ENCODE measurements at regions not wholly inside any gene's neighbourhood (a gene's known extent, or its start where the extent isn't known, plus 50 kb on each side); places are given as distances from the start of the nearest gene placed in this dataset.

DNA sequence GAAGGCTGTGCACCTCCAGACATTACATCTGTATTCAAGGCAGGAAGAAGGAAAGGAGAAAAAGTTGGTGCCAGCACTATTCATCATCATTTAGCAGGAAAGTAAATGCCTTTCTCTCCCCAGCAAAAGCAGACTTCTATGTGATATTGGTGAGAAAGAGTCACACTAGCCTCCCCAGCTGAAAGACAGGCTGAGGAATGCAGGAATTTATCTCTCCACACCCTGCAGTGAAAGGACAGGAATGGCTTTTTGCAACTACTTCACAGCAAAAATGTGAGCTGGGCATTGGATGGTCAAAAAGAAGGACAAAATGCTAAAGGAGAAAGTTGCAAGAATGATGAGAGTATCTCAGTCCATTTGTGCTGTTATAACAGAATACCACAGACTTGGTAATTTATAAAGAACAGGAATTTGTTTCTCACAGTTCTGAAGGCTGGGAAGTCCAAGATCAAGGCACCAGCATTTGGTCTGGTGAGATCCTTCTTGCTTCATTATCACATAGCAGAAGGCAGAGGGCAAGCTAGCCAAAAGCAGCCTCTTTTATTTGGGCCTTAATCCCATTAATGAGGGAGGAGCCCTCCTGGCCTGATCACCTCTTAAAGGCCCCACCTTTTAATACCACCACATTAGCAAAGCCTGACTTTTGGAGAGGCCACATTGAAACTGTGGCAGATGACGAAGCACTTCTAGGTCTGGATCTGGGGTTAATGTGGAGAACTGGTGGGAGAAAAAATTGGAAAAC, 388.1 kb upstream of the SLC14A2 start:
- no peak for DNase-seq (ENCODE audit: low read depth in 2 of 2)

DNA sequence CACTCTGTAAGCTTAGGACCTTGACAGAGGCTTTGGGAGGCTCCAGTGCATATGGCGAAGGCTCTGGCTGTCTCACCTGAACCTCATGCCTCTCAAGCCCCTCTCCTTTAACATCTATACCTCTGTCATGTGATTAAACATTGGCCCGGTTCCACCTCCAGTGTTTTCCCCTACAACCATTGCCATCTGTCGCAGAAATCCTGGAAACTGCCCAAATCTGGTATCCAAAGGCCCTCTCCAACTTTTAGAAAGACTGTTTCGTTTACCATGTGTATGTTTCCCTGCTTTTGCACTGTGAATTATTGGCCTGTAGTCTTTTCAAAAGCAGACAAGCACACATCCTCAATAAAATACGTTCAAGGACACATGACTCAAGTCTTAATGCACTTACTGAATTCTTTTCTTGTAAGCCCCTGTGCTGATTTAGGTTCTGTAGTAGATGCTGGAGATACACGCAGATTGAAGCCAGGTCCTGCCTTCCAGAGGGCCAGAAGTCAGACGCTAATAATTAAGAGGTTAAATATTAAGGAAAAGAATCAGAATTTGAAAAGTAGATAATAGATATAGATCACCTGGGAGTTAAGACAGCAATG, 386.4 kb upstream of the SLC14A2 start:
- no peak for DNase-seq (ENCODE audit: low read depth in 2 of 2)

DNA sequence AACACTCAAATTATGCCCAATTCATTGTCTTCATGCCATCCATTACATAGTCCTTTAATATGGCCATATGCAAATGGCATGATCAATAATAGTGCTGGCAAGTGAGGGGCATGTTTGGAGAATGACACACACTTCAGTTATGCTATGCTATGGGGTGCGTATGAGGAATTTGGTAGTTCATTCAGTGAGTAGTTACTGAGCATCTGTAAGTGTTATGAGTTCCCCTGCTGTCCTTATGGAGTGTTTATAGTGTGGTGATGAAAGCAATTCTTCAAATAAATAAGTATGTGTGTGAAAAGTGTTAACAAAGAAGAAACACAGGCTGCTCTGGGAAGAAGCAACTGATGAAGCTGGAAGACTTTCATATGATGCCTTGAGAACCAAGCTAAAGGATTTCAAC, 383.7 kb upstream of the SLC14A2 start:
- no peak for DNase-seq (ENCODE audit: low read depth in 2 of 2)

DNA sequence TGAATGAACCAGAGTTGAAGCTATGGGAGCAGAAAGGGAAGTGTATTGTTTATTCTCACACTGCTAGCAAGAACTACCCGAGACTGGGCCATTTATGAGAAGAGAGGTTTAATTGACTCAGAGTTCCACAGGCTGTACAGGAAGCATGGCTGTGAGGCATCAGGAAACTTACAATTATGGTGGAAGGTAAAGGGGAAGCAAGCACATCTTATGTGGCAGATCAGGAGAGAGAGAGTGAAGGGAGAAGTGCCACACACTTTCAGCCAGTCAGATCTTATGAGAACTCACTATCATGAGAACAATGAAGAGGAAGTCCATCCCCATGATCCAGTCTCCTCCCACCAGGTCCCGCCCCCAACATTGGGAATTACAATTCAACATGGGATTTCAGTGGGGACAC, 383.2 kb upstream of the SLC14A2 start:
- DNase-seq (ENCODE audit: low read depth in 2 of 2): no peak

DNA sequence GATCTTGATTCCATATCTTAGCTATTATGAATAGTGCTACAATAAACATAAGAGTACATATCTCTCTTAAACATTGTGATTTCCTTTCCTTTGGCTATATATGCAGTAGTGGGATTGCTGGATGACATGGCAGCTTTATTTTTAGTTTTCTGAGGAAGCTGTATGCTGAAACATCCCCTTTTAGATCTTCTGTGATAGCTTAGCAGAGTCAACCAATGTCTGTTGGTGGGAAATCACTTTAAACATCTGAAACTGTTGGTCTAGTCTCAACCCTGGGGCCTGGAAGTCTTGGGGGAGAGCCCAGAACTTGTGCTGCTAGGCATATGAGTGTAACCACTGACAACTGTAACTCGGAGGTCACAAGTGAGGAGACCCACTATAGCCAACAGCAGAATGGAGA, 378.6 kb upstream of the SLC14A2 start:
- DNase-seq (ENCODE audit: low read depth in 2 of 2): no peak

DNA sequence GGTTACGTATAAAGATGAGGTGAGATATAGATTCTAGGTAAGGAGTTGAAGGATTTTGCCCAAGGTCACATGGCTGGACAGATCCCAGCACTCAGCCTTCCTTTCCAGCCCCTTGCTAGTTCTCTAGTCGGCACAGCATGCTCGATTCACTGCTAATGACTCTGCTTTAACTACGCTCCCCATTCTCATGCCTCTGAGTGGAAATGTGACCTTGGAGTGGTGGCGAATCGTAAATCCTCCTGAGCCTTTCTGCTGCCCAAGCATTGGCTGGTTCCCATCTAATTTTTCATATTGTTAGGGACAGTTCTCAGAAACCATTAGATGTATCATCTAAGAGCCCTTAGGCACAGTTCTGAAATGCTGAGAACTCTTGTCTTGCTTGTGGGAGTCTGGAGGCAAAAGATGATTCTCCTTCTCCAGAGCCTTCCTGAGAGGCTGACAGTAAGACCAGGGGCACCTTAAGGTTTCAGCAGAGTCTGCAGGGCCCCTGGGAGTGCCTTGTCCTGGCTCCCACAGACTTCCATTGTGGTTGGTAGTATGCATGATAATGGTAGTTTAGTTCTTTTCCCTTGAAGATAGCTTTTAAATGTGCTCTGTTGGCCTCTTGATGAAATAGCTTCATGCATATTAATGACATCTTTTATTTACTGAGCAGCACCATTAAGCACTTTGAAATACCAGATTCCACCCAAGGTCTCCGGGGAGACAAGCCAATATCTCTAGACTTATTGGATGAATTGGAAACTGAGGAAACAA, 377.8 kb upstream of the SLC14A2 start:
- no peak for DNase-seq (ENCODE audit: low read depth in 2 of 2)

DNA sequence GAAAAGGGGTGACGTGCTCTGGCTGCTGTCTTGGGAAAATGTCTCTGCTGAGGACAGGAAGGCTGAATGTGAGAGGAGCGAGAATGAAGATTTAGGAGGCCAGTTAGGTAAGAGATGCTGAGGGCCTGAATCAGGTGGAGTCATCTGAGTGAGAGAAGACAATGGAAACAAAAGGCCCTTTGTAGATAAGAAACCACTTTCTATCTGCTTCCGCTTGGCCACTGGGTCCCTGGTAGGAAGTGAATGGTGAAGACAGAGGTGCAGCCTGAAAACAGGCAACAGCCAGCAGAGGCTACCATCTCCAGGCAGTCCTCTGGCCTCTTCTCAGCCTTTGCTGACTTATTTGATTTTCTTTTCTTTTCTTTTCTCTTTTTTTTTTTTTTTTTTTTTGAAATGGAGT, 374.0 kb upstream of the SLC14A2 start:
- DNase-seq (ENCODE audit: low read depth in 2 of 2): no peak

DNA sequence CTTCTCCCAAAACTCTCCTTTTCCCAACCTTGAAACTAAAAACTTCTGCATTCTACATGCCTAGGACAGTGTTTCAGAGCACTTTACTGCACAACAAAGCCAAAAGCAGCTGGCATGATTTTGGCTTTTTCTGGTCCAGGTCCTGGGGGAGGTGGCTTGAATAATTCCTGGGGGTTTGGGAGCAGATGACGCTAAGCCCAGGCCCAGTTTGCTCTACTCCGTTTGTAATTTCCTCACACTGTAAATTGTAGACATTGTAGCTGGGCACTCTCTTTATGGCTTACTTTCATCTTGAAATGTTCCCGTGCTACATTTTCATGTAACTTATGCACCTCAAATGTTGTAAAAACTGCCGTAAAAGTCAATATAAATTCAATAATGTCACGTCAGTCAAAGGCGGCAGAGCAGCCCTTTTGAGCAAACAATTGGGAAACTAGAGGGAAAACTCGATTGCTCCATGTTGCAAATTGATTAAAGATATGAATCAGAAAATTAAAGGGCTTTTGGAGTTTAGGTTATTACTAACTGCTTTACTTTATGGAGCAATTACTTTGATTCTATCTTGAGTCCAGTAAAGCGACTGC, 373.2 kb upstream of the SLC14A2 start:
- DNase-seq (ENCODE audit: low read depth in 2 of 2): no peak

DNA sequence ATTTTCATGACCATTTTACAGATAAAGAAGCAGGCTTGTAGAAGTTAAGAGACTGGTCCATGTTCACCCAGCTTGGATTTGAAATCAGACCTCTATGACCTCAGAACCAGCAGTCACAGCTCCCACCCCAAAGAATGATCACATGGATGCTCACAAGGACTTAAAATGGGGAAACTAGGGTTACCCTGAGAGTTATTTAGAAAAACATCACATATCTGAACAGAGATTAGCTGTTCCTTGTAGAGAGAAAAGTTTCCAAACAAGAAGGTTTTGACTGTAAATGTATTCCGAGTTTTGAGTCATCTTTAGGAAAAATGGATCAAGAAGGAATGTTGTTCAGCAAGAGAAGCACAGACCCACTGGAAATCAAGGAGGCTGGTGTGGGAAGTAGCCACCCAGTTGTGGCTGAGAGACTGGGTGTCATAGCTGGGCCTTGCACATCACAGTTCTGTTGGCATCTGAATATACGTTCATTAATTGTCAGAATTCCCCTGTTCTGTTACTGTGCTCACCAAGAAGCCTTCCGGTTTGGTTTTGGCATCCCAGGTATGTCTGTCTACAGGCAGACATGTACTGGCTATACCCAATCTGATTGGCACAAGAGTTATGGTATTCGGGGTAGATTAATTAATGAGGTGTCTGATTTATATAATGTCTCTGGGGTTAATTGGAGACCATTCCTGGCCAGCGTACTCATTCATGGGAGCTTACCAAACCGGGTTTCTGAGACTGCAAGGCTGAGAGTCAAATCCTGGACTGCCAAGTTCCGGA, 371.8 kb upstream of the SLC14A2 start:
- DNase-seq (ENCODE audit: low read depth in 2 of 2): no peak

DNA sequence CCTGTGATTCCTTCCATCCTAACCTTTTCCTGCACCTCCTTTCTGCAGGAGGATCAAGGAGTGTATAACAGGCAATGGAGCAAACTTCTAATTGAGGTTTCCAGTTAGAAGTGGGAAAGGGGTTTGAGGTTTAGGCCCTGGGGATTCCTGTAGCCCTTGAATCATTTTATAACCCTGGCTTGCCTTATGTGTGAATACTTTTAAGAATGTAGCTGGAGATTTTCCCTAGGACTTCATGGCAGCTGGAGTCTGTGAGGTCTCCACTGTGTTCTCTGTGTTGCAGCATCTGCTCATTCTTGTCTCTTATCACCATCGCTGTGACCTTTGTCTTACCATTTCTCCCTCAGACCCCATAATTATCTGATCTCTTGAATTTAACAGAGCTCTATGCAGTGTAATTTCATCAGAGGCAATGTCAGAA, 370.2 kb upstream of the SLC14A2 start:
- no peak for DNase-seq (ENCODE audit: low read depth in 2 of 2)

DNA sequence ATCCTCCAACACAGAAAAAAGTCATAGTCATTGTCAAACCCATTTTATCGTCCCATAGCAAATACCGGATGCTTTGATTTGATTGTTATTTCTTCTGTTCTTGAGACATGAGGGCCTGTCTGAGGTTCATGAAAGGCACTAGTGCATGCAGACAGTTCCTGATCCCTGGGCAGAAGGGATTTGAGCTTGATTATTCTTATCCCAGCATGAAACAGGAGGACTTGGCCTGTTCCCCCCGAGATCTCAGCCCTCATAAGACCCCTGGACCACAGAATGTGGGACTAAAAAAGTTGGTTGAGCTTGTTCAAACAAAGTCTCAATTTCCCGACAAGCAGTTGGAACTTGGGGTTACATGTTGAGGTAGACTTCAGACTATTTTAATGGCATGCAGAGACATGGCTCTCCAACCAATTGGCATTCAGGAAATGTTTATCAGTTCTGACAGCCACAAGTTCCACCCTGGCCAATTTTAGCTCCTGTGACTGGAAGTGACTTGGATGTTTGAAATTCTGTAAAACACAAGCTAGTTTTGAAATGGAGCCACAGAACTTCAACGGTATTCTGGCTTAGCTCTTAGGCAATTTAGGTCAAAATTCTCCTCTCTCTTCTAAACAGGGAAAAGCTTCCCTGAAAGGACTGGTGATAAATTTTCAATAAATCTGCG, 366.9 kb upstream of the SLC14A2 start:
- no peak for DNase-seq (ENCODE audit: low read depth in 2 of 2)

DNA sequence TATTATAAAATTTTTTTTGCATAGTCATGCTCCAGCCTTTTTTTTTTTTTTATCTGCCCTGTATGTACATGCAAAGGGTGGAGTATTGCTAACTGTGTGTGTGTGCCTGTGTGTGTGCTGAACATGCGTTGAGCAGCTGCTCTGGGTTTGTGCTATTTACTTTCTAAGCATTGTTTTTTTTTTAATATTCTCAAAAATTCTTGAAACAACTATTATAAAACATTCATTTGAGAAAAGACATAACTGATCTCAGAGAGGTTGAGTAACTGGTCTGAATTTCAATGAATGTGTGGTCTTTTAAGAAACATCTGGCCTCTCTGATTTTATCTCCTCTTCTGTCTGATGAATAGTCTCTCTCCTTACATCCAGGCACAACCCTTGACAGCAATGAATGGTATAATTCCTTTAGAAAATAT, 366.0 kb upstream of the SLC14A2 start:
- DNase-seq (ENCODE audit: low read depth in 2 of 2): no peak

DNA sequence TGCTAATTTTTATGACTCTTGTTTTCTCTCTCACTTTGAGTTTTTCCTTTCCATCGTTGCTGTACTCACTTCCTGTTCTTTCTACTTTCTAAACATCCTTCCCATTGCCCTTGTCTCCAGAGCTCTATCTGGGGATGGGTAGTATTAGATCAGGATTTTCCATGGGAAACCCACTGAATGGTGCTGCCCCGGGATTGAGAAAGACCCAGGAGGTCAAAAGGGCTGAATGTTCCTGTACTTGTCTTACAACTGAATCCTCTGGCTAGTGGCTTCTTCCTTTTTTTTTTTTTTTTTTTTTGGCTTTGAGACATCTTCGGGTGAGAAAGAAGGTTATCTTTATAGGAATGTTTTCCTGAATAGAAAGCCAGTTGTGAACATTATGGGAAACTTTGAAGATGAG, 364.8 kb upstream of the SLC14A2 start:
- no peak for DNase-seq (ENCODE audit: low read depth in 2 of 2)

DNA sequence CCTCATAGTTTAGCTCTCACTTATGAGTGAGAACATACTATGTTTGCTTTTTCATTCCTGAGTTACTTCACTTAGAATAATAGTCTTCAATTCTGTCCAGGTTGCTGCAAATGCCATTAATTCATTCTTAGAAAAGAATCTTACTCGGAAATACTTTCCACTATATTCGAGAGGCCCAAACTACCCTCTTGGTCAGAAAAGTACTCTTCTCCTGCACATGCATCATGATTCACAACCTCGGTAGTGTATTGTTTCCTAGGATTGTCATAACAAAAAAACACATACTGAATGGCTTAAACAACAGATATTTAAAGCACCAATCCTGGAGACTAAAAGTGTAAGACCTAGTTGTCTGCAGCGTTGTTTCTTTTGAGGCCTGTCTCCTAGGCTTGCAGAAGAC, 364.0 kb upstream of the SLC14A2 start:
- no peak for DNase-seq (ENCODE audit: low read depth in 2 of 2)

DNA sequence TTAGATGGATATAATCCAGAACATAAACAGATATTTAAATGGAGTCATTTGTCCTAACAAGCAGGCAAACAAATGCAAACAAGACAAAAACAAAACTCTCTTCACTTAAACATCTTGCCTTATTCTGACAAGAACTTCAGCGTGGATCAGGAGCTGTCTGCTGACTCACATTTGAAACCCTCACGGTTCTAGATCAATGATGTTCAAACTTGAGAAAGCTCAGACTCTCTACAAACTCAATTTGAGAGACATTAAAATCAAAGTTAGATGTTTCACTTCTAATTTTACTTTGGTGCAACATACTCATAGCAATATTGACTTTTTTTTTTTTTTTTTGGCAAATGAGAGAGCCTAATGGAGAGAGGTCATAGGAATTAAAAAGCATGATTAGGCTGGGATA, 362.8 kb upstream of the SLC14A2 start:
- DNase-seq (ENCODE audit: low read depth in 2 of 2): no peak

DNA sequence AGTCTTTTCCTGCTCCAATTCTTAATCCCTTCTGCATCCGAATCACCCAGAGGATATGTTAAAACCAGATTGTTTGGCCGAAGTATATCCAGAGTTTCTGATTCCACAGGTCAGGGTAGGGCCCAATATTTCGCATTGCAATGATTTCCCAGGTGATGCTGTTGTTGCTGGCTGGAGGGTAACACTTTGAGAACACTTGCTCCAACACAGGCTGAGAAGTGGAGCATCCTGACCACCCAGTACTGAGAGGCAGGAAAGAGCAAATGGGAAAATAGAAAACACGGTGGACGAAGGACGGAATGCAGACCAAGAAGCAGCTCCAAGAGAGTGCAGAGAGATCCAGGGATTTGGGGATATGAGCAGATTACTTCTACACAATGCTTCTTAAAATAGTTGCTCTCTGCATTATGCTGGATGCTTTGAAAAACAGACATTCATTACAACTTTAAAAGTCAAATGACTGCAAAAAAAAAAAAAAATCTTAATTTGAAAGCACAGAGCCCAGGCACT, 362.2 kb upstream of the SLC14A2 start:
- no peak for DNase-seq (ENCODE audit: low read depth in 2 of 2)

DNA sequence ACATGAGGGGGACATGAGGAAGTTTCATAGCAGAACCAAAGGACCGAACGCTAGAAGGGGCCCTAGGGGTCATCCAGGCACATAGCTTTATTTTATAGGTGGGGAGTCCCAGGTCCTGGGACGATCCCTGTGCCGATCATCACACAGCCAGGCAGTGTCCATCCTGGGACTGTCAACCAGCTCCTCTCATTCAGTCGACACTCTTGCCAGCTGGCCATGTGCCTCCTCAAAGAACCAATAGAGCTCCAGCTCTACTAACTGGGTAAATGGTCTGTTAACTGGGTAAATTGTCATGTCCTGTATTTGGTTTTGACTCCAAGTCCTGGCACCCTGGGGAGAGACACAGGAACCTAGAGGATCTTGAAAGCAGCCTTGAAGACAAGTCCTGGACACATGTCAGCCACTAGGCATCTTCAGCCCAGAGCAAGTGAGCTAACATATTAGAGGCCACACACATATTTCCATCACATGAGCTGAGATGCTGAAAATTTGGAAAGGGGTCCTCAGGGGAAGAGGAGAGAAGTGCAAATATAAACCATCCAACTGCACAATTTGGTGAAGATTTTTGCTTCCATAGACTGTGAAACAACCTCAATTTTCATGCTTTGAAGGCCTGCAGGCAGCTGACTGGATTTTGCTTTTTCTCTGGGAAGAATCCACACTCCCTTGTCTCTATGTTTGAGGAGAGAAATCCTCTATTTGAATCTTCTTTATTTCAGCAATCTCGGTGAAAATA, 361.1 kb upstream of the SLC14A2 start:
- no peak for DNase-seq (ENCODE audit: low read depth in 2 of 2)

DNA sequence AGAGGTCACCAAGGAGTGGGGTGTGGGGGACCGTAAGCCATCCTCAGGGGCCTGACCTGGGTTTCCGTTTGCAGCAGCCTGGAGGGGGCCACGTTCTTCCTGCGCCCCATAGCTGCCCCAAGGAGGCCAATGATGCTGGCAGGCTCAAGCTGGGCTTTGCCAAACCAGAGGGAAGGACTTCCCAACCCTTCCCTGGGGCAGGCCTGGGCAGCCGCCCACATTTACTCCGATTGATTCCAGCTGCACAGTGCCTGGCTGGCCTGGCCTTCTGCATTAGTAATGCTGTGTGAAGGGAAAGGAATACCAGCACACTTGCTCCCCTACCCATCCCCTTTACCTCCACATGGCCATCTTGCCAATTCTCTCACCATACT, 360.6 kb upstream of the SLC14A2 start:
- DNase-seq (ENCODE audit: low read depth in 2 of 2): no peak

DNA sequence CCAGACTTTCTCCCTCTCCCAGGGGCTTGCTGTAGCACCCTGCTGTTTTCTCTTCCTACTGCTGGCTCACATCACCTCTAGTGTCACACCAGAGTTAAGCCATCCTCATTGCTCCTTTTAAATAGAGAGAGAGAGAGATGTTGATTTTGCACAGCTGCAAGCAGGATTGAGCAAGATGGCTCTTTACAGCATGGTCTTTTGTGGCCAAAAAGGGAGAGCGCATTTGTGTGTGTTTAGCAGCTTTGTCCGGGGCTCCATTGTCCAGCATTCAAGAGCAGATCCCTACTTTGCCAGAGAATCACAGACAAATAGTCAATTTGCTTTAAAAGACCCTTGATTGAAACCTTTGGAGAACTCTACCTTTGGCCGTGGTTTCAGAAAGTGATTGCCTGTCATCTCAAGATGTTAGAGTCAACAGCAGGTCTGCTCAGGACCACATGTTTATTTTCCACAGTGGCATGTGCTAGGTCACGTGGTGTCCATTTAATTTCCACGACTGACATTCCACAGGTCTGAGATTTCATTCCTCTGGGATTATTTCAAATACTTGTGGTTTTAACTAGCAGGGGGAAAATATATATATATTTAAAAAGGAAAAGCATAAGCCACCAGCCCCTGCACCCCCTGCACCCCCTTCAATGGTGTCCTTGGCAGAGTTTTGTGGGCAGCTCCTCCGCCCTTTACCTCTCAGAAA, 359.9 kb upstream of the SLC14A2 start:
- DNase-seq (ENCODE audit: low read depth in 2 of 2): no peak

DNA sequence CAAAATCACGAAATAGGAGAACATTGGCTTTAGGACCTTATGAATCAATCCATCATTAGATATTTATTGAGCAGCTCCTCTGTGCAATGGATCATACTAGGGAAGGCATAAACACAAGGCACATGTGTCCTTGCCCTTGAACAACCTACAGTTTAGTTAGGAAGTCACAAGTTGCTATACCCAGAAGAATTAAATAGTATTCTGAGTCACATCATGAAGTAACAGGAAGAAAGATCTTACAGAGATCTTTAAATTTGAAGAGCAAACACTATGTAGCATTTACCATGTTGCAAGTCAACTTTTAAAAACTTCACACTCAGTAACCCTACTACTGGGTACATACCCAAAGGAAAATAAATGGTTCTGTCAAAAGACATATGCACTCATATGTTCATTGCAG, 355.2 kb upstream of the SLC14A2 start:
- DNase-seq (ENCODE audit: low read depth in 2 of 2): no peak
